Liver (tissue), 8 donors: ENCODE measurements at regions not wholly inside any gene's neighbourhood (a gene's known extent, or its start where the extent isn't known, plus 50 kb on each side); places are given as distances from the start of the nearest gene placed in this dataset.

Experiments used
- DNase-seq: peaks from one replicate; pipeline ENCODE4 v3.0.0-alpha.2; 2017; ENCODE audit warnings: low spot score
- H3K27ac ChIP-seq, 2 donors: one replicate each; pipeline ENCODE4 v1.7.0; 2013; ENCODE audit warnings: inconsistent platforms in 2 of 2, low read length in 2 of 2, control low read depth in 1 of 2, low read depth in 1 of 2, mild to moderate bottlenecking in 1 of 2
- H3K27me3 ChIP-seq, 4 donors: one replicate each; pipeline versions ENCODE4 v1.6.1 to v1.7.0; 2013; ENCODE audit warnings: low read length in 3 of 4, inconsistent platforms in 1 of 4, mild to moderate bottlenecking in 1 of 4, moderate library complexity in 1 of 4; ENCODE audit not compliant: control insufficient read depth in 4 of 4, insufficient read depth in 4 of 4
- H3K36me3 ChIP-seq, 4 donors: one replicate each; pipeline versions ENCODE4 v1.6.1 to v1.7.0; 2013; ENCODE audit warnings: low read length in 3 of 4, mild to moderate bottlenecking in 3 of 4, low read depth in 1 of 4, moderate library complexity in 1 of 4; ENCODE audit not compliant: control insufficient read depth in 4 of 4, insufficient read depth in 3 of 4
- H3K4me1 ChIP-seq, 4 donors: one replicate each; pipeline versions ENCODE4 v1.6.1 to v1.7.0; 2013; ENCODE audit warnings: low read length in 3 of 4, mild to moderate bottlenecking in 3 of 4, moderate library complexity in 1 of 4; ENCODE audit not compliant: control insufficient read depth in 4 of 4, insufficient read depth in 4 of 4
- H3K4me3 ChIP-seq, 3 donors: one replicate each; pipeline versions ENCODE4 v1.6.1 to v1.7.0; 2013; ENCODE audit warnings: low read length in 3 of 3, control low read depth in 1 of 3, low read depth in 1 of 3, mild to moderate bottlenecking in 1 of 3
- H3K9ac ChIP-seq, 2 donors: one replicate each; pipeline ENCODE4 v1.7.0; 2013; ENCODE audit warnings: low read length in 2 of 2, mild to moderate bottlenecking in 2 of 2, moderate library complexity in 2 of 2, control low read depth in 1 of 2, low read depth in 1 of 2
- H3K9me3 ChIP-seq, 4 donors: one replicate each; pipeline versions ENCODE4 v1.6.1 to v1.7.0; 2013; ENCODE audit warnings: low read length in 3 of 4; ENCODE audit not compliant: control insufficient read depth in 4 of 4
- EGR1 ChIP-seq, 2 donors: IDR thresholded peaks; 2 replicates each; pipeline ENCODE4 v1.6.1; 2016 to 2018; ENCODE audit warnings: antibody characterized with exemption in 2 of 2, low read depth in 2 of 2
- FOXA2 ChIP-seq: IDR thresholded peaks from 2 replicates; pipeline ENCODE4 v1.6.1; 2016; ENCODE audit warnings: antibody characterized with exemption
- HNF4A ChIP-seq, 2 donors: conservative IDR thresholded peaks; 2 replicates each; pipeline ENCODE4 v1.6.1; 2016; ENCODE audit warnings: antibody characterized with exemption in 2 of 2, mild to moderate bottlenecking in 2 of 2
- HNF4G ChIP-seq: IDR thresholded peaks from 2 replicates; pipeline ENCODE4 v1.6.1; 2016; ENCODE audit warnings: antibody characterized with exemption
- JUND ChIP-seq, 2 donors: IDR thresholded peaks; 2 replicates each; pipeline ENCODE4 v1.6.1; 2016; ENCODE audit warnings: antibody characterized with exemption in 2 of 2
- NR2F2 ChIP-seq: IDR thresholded peaks from 2 replicates; pipeline ENCODE4 v1.6.1; 2016; ENCODE audit warnings: antibody characterized with exemption
- RAD21 ChIP-seq, 2 donors: IDR thresholded peaks; 2 replicates each; pipeline ENCODE4 v1.6.1; 2016; ENCODE audit warnings: antibody characterized with exemption in 2 of 2, mild to moderate bottlenecking in 2 of 2
- SP1 ChIP-seq: IDR thresholded peaks from 2 replicates; pipeline ENCODE4 v1.6.1; 2018; ENCODE audit warnings: antibody characterized with exemption, mild to moderate bottlenecking
- YY1 ChIP-seq: IDR thresholded peaks from 2 replicates; pipeline ENCODE4 v1.6.1; 2016; ENCODE audit warnings: antibody characterized with exemption, mild to moderate bottlenecking
- ZBTB33 ChIP-seq: IDR thresholded peaks from 2 replicates; pipeline ENCODE4 v1.6.1; 2016; ENCODE audit warnings: antibody characterized with exemption
- WGBS: extraction: QIAGEN DNeasy Blood & Tissue Kit; methylation state at CpG from one replicate; pipeline ENCODE4 v1.1.7; 2013; 5-methylcytosine and 5-hydroxymethylcytosine counted together
- TF ChIP-seq, protein P1 (sequence below): fragments of 150-350 bp; IDR thresholded peaks from 2 replicates; pipeline ENCODE4 v1.5.1; 2017; ENCODE audit warnings: improper control_type of control experiment, low read depth, low read length; ENCODE audit not compliant: missing input control
- TF ChIP-seq, protein P2 (sequence below): IDR thresholded peaks from 2 replicates; pipeline ENCODE4 v1.6.1; 2016; ENCODE audit warnings: antibody characterized with exemption
- donor health status: healthy.
- donor health status: healthy.
- donor health status: healthy.
- donor health status: healthy.
- donor health status: healthy.

GRCh38 chr6:151186804-151187330 lies 52.9 kb upstream of the AKAP12 start:
- no peak for DNase-seq
- no peaks in the 10 kb centered on the region for H3K27me3 ChIP-seq
- WGBS = 72% methylated on average over 2 of the region's 2 CpGs
- no peak overlapping the region for H3K4me3 ChIP-seq
- H3K9ac ChIP-seq = no peak overlapping the region
- H3K27ac ChIP-seq = no peak overlapping the region
- TF ChIP-seq SP1 = no peak
- no peak for TF ChIP-seq RAD21 (IDR thresholded peaks at IDR 0.05)
- TF ChIP-seq ZBTB33 = no peak
- TF ChIP-seq YY1 = no peak
- TF ChIP-seq, protein P1, sequence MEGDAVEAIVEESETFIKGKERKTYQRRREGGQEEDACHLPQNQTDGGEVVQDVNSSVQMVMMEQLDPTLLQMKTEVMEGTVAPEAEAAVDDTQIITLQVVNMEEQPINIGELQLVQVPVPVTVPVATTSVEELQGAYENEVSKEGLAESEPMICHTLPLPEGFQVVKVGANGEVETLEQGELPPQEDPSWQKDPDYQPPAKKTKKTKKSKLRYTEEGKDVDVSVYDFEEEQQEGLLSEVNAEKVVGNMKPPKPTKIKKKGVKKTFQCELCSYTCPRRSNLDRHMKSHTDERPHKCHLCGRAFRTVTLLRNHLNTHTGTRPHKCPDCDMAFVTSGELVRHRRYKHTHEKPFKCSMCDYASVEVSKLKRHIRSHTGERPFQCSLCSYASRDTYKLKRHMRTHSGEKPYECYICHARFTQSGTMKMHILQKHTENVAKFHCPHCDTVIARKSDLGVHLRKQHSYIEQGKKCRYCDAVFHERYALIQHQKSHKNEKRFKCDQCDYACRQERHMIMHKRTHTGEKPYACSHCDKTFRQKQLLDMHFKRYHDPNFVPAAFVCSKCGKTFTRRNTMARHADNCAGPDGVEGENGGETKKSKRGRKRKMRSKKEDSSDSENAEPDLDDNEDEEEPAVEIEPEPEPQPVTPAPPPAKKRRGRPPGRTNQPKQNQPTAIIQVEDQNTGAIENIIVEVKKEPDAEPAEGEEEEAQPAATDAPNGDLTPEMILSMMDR = no peak
- TF ChIP-seq HNF4A (conservative IDR thresholded peaks at IDR 0.05) = no peak
- TF ChIP-seq FOXA2 = no peak
- no peak for TF ChIP-seq EGR1 (IDR thresholded peaks at IDR 0.05; ENCODE audit: low read depth in 2 of 2)
- TF ChIP-seq JUND (IDR thresholded peaks at IDR 0.05) = no peak
- TF ChIP-seq, protein P2, sequence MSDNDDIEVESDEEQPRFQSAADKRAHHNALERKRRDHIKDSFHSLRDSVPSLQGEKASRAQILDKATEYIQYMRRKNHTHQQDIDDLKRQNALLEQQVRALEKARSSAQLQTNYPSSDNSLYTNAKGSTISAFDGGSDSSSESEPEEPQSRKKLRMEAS = no peak
- TF ChIP-seq HNF4G = no peak
- no peak for TF ChIP-seq NR2F2
- H3K4me1 ChIP-seq = no peaks in the 10 kb centered on the region
- H3K36me3 ChIP-seq = no peaks in the 10 kb centered on the region
- H3K9me3 ChIP-seq = no peaks in the 10 kb centered on the region
